Fibroblast of pulmonary artery (primary cell): ENCODE measurements at regions not wholly inside any gene's neighbourhood (a gene's known extent, or its start where the extent isn't known, plus 50 kb on each side); places are given as distances from the start of the nearest gene placed in this dataset.

Experiments
- DNase-seq: peaks from one replicate; pipeline ENCODE4 v3.0.0-alpha.2; 2010; ENCODE audit warnings: low read depth
- H3K4me3 ChIP-seq: replicated peaks from 2 replicates; pipeline ENCODE4 v1.5.1; 2011; ENCODE audit warnings: low read depth, mild to moderate bottlenecking, control low read depth, low read length, moderate library complexity
- CTCF ChIP-seq: IDR thresholded peaks from 2 replicates; pipeline ENCODE4 v1.5.1; 2011; ENCODE audit warnings: mild to moderate bottlenecking, control low read depth, low read length, inconsistent platforms; ENCODE audit errors: missing control alignments

GRCh38 chr14:65299826-65300225 is 112.7 kb upstream of the FUT8 start:
- DNase-seq, result no peak
- no peak overlapping the region for H3K4me3 ChIP-seq
- TF ChIP-seq CTCF, result no peak

GRCh38 chr14:65301862-65302539 is 110.5 kb upstream of the FUT8 start:
- H3K4me3 ChIP-seq, result no peak overlapping the region
- no peak for DNase-seq

GRCh38 chr14:65302571-65303189 is 109.8 kb upstream of the FUT8 start:
- no peak for DNase-seq
- TF ChIP-seq CTCF, result no peak
- H3K4me3 ChIP-seq, result no peak overlapping the region

More at GRCh38 chr14:65301862-65302539, 110.5 kb upstream of the FUT8 start:
- TF ChIP-seq CTCF, result no peak

GRCh38 chr14:65303190-65303898 is 109.2 kb upstream of the FUT8 start:
- TF ChIP-seq CTCF, result no peak
- DNase-seq, result peak; percentile 45
- no peak overlapping the region for H3K4me3 ChIP-seq

GRCh38 chr14:65303899-65304222 is 108.7 kb upstream of the FUT8 start:
- TF ChIP-seq CTCF, result no peak
- no peak for DNase-seq
- no peak overlapping the region for H3K4me3 ChIP-seq

- DNase-seq, result no peak
- H3K4me3 ChIP-seq, result no peak overlapping the region
- TF ChIP-seq CTCF, result no peak
Observed at GRCh38 chr14:65304239-65304638, 108.3 kb upstream of the FUT8 start.

- TF ChIP-seq CTCF, result no peak
- no peak for DNase-seq
- no peak overlapping the region for H3K4me3 ChIP-seq
Observed at GRCh38 chr14:65304963-65305362, 107.6 kb upstream of the FUT8 start.
